Endothelial cell (in vitro differentiated cells): ENCODE measurements at regions not wholly inside any gene's neighbourhood (a gene's known extent, or its start where the extent isn't known, plus 50 kb on each side); places are given as distances from the start of the nearest gene placed in this dataset.
A peak's percentile ranks its signal among the peaks of the same experiment; 100 is the strongest.

Source experiments
- DNase-seq: peaks from one replicate; pipeline ENCODE4 v3.0.0; 2021; ENCODE audit warnings: low spot score
- H3K27ac Mint-ChIP-seq: one replicate; pipeline ENCODE4 v1.8.0; 2021; ENCODE audit warnings: mixed read lengths, inconsistent platforms; ENCODE audit not compliant: unreplicated experiment
- H3K27me3 Mint-ChIP-seq: one replicate; pipeline ENCODE4 v1.8.0; 2021; ENCODE audit warnings: mild to moderate bottlenecking, moderate library complexity, mixed read lengths, inconsistent platforms; ENCODE audit not compliant: unreplicated experiment
- H3K36me3 Mint-ChIP-seq: one replicate; pipeline ENCODE4 v1.8.0; 2021; ENCODE audit warnings: mild to moderate bottlenecking, low read depth, mixed read lengths, inconsistent platforms; ENCODE audit not compliant: unreplicated experiment
- H3K4me1 Mint-ChIP-seq: one replicate; pipeline ENCODE4 v1.8.0; 2021; ENCODE audit warnings: mild to moderate bottlenecking, mixed read lengths, inconsistent platforms; ENCODE audit not compliant: unreplicated experiment
- H3K4me3 Mint-ChIP-seq: one replicate; pipeline ENCODE4 v1.8.0; 2021; ENCODE audit warnings: mild to moderate bottlenecking, mixed read lengths, inconsistent platforms; ENCODE audit not compliant: unreplicated experiment
- H3K9me3 Mint-ChIP-seq: one replicate; pipeline ENCODE4 v1.8.0; 2021; ENCODE audit warnings: mixed read lengths, inconsistent platforms; ENCODE audit not compliant: unreplicated experiment
- TF ChIP-seq, protein P1 (sequence below): fragments of 200-600 bp; sonication (generic); IDR thresholded peaks from one replicate; pipeline ENCODE4 v1.5.0; 2021; ENCODE audit warnings: antibody characterized with exemption; ENCODE audit not compliant: unreplicated experiment

DNA sequence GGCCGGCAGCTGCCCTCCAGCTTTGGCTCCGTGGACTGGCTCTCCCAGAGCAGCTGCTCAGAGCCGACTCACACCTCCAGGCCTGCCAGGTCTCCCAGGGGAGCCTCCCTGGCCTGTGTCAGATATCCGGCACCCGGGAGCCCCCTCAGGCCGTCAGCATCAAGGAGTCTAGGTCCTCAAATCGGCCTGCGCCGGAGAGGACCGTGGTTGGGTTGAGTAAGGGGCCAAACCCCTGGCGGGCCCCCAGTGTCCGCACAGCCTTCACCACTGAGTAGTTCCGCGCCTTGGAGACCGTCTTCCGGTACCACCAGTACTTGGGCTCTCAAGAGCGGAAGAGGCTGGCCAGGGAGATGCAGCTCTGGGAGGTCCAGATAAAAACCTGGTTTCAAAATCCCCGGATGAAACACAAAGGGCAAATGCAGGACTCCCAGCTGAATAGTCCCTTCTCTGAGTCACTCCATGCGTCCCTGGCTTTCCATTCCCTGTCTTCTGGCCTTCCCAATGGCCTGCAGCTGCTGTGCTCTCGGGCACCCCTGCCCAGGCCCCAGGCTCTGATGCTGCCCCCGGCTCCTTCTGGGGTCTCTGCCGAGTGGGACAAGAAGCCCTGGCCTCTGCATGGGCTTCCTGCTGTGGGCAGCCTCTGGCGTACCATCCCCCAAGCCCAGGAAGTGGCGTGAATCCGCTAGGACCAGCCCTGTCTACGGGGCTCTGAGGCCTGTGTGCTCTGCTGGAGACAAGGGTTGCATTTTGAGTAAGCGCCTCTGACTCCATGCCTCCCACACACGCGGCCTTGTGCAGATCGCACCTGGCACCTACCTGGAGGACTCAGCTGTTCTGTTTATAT is 245.1 kb upstream of the ATXN7L3B start:
- no peak for DNase-seq
- no peak overlapping the region for H3K4me3 Mint-ChIP-seq
- TF ChIP-seq, protein P1, sequence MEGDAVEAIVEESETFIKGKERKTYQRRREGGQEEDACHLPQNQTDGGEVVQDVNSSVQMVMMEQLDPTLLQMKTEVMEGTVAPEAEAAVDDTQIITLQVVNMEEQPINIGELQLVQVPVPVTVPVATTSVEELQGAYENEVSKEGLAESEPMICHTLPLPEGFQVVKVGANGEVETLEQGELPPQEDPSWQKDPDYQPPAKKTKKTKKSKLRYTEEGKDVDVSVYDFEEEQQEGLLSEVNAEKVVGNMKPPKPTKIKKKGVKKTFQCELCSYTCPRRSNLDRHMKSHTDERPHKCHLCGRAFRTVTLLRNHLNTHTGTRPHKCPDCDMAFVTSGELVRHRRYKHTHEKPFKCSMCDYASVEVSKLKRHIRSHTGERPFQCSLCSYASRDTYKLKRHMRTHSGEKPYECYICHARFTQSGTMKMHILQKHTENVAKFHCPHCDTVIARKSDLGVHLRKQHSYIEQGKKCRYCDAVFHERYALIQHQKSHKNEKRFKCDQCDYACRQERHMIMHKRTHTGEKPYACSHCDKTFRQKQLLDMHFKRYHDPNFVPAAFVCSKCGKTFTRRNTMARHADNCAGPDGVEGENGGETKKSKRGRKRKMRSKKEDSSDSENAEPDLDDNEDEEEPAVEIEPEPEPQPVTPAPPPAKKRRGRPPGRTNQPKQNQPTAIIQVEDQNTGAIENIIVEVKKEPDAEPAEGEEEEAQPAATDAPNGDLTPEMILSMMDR = no peak
- no peaks in the 10 kb centered on the region for H3K9me3 Mint-ChIP-seq
- peaks cover 2% of the 10 kb centered on the region for H3K27me3 Mint-ChIP-seq
- H3K27ac Mint-ChIP-seq = no peak overlapping the region
- no peaks in the 10 kb centered on the region for H3K36me3 Mint-ChIP-seq
- no peaks in the 10 kb centered on the region for H3K4me1 Mint-ChIP-seq

DNA sequence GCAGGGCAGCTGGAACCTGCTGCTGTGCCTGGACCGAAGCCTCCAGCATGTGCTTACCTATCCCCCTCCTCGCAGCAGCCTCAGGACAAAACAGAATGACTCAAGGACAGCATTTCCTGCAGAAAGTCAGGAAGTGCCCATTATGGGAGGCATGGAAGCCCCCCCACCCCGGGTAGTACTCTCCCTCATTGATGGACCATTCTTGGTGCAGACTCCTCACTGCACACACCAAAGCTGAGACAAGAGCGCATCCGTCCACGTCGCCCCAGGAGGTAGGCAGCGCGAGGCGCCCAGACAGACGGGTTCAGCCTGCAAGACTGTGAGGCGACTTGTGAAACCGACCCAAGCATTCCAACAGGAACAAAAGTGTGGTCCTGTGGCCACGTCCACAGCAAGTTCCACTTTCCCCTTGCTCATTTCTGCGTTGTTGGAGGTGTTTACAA is 243.9 kb upstream of the ATXN7L3B start:
- H3K4me3 Mint-ChIP-seq = no peak overlapping the region
- no peak overlapping the region for H3K27ac Mint-ChIP-seq
- peaks cover 2% of the 10 kb centered on the region for H3K27me3 Mint-ChIP-seq
- no peaks in the 10 kb centered on the region for H3K36me3 Mint-ChIP-seq
- DNase-seq = no peak
- no peaks in the 10 kb centered on the region for H3K4me1 Mint-ChIP-seq
- TF ChIP-seq, protein P1 = no peak
- no peaks in the 10 kb centered on the region for H3K9me3 Mint-ChIP-seq

DNA sequence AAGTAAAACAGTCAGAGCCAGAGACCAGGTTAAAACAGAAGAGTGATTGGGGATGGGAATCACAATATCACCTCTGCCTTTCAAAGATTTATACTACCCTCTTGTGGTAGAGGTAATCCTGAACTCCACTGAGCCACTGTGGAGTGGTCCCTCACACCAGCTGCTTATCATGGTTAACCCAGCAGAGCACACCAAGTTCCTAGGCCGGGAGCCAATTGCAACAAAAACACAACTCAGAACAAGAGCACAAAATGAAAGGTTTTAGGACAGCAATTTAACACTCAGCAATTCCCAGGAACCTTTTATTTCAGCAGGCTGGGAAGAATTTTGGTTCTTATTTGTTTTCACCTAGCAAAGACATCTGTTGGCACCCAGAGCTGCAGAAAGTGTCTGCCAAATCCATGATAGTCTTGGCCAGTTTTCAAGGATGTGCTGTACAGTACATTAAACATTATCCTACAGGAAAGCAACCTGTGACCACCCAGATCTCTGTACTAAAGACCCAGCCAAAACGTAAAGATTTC is 220.5 kb upstream of the ATXN7L3B start:
- Mint-ChIP-seq H3K27me3 (no peaks in the 10 kb centered on the region), H3K9me3 (no peaks in the 10 kb centered on the region), H3K4me3 (no peak overlapping the region), H3K27ac (no peak overlapping the region), H3K4me1 (no peaks in the 10 kb centered on the region), H3K36me3 (no peaks in the 10 kb centered on the region)
- TF ChIP-seq, protein P1 = no peak
- peak; percentile 11 for DNase-seq

DNA sequence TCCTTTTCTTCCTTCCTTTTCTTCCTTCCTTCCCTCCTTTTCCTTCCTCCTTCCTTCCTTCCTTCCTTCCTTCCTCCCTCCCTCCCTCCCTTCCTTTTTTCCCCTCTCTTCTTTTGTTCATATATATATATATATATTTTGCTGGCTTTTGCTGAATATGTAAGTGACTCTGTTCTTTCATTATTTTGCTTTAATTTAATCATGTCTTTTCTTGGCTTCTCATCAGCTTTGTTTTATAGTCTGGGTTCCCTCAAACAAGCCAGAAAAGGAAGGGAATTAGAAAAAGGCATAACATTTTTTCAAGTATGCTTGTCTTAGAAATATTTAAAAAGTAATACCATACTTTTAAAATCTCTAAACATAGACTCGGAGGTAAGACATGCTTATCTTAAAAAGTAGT is 219.9 kb upstream of the ATXN7L3B start:
- Mint-ChIP-seq H3K36me3 (no peaks in the 10 kb centered on the region), H3K4me1 (no peaks in the 10 kb centered on the region), H3K27ac (no peak overlapping the region), H3K27me3 (no peaks in the 10 kb centered on the region), H3K4me3 (no peak overlapping the region), H3K9me3 (no peaks in the 10 kb centered on the region)
- DNase-seq = no peak
- TF ChIP-seq, protein P1 = no peak

DNA sequence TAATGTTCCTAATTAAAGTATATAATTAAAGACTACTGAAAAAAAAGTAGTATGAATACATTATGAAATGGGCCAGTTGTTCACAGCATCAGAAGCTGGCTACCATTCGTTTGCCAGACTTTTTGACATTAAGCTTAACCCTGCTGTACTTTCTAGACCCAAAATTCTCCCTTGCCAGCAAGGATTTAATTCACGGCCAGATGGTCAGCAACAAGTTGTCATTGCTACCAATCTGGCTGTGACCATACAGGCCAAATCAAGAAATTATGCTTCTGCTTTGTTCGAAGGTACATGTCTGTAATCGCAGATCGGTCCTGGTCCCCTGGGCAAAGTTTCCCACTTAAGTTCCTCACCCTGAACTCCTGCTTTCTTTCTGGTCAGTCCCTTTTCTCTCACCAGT is 217.7 kb upstream of the ATXN7L3B start:
- Mint-ChIP-seq H3K27me3 (no peaks in the 10 kb centered on the region), H3K36me3 (no peaks in the 10 kb centered on the region), H3K9me3 (no peaks in the 10 kb centered on the region), H3K27ac (no peak overlapping the region), H3K4me1 (no peaks in the 10 kb centered on the region), H3K4me3 (no peak overlapping the region)
- TF ChIP-seq, protein P1 = no peak
- no peak for DNase-seq
